ENCODE measurements at regions not wholly inside any gene's neighbourhood (a gene's known extent, or its start where the extent isn't known, plus 50 kb on each side); places are given as distances from the start of the nearest gene placed in this dataset.

DNA sequence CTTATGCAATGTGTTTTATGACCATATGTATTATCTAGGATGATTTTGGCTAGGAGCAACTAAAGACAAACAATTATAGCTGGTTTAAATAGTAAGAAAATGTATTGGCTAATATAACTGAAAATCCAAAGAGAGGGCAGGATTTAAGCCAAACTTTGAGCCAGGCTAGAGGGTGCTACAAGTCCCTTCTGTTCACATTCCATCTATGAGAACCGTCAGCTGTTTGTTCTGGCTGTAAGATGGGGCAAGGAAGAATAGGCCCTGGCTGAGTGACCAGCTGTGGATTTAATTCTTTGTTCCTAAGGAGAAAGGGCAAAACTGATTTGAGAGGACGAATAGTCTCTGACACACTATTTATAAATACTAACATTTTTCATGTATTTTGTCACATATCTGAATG is 79.2 kb upstream of the UGT8 start:
- Histone ChIP-seq H3K9me3 (no peaks in the 10 kb centered on the region), H3K27me3 (no peaks in the 10 kb centered on the region), H3K4me1 (no peaks in the 10 kb centered on the region), H3K36me3 (no peaks in the 10 kb centered on the region), H3K4me3 (no peak overlapping the region), H3K27ac (no peak overlapping the region)
- TF ChIP-seq, protein P1, sequence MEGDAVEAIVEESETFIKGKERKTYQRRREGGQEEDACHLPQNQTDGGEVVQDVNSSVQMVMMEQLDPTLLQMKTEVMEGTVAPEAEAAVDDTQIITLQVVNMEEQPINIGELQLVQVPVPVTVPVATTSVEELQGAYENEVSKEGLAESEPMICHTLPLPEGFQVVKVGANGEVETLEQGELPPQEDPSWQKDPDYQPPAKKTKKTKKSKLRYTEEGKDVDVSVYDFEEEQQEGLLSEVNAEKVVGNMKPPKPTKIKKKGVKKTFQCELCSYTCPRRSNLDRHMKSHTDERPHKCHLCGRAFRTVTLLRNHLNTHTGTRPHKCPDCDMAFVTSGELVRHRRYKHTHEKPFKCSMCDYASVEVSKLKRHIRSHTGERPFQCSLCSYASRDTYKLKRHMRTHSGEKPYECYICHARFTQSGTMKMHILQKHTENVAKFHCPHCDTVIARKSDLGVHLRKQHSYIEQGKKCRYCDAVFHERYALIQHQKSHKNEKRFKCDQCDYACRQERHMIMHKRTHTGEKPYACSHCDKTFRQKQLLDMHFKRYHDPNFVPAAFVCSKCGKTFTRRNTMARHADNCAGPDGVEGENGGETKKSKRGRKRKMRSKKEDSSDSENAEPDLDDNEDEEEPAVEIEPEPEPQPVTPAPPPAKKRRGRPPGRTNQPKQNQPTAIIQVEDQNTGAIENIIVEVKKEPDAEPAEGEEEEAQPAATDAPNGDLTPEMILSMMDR (IDR thresholded peaks at IDR 0.05) = no peak
- TF ChIP-seq POLR2A (IDR thresholded peaks at IDR 0.05) (no peak), POLR2AphosphoS5 (IDR thresholded peaks at IDR 0.05) (no peak), EP300 (IDR thresholded peaks at IDR 0.05) (no peak)
- WGBS, 2 donors = 62 to 66% methylated on average over 2 of the region's 2 CpGs
- ATAC-seq (ENCODE audit: low FRiP score in 2 of 2) = no peak
- DNase-seq = no peak

DNA sequence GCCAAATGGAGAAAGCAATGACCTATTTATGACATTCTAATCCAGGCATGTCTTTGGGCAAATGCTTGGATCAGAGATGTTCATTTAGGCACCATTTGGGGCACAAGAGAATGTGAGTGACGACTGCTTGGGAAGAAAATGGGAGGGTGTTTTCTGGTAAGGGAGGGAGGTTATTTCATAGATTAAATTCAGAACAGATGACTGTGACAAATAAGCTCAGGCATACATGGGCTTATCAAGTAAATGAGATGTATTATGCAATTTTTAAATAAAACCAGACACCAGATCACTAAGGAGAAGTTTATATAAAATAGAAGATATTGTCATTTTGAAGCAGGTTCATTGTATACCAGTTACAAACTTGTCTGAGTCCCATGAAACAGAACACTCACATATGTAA is 71.4 kb upstream of the UGT8 start:
- WGBS, 2 donors = 89 to 90% methylated on average over 1 of the region's 1 CpG
- ATAC-seq (ENCODE audit: low FRiP score in 2 of 2) (no peak), DNase-seq (no peak)
- Histone ChIP-seq H3K27ac (no peak overlapping the region), H3K9me3 (no peaks in the 10 kb centered on the region), H3K36me3 (no peaks in the 10 kb centered on the region), H3K4me1 (no peaks in the 10 kb centered on the region), H3K27me3 (no peaks in the 10 kb centered on the region), H3K4me3 (no peak overlapping the region)
- TF ChIP-seq POLR2A (IDR thresholded peaks at IDR 0.05) (no peak), EP300 (IDR thresholded peaks at IDR 0.05) (no peak), POLR2AphosphoS5 (IDR thresholded peaks at IDR 0.05) (no peak)
- TF ChIP-seq, protein P1 (IDR thresholded peaks at IDR 0.05) = no peak

DNA sequence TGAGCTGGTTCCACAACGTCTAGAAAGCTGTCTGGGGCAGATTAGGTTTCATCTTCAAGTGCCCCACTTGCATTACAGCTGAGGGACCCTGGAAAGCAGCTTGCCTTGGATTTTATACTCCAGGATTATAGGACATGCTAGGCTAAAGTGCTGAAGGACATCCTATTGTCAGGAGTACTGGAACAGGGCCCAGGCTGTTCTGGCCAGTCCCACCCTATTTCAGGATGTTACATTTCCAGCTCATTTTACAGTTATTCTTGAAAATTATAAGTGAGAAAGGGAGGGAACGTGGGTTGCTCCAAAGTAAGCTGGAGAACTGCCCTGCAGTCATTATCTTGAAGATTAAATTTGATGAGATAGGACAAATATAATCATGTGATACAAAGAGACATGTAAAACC is 71.0 kb upstream of the UGT8 start:
- no peaks in the 10 kb centered on the region for H3K9me3 ChIP-seq
- H3K4me1 ChIP-seq = no peaks in the 10 kb centered on the region
- DNase-seq (no peak), ATAC-seq (ENCODE audit: low FRiP score in 2 of 2) (no peak)
- H3K27me3 ChIP-seq = no peaks in the 10 kb centered on the region
- H3K36me3 ChIP-seq = no peaks in the 10 kb centered on the region
- WGBS, 2 donors = 25 to 27% methylated on average over 2 of the region's 2 CpGs
- H3K27ac ChIP-seq = no peak overlapping the region
- no peak overlapping the region for H3K4me3 ChIP-seq
- no peak for TF ChIP-seq POLR2AphosphoS5 (IDR thresholded peaks at IDR 0.05)
- TF ChIP-seq, protein P1 (IDR thresholded peaks at IDR 0.05) = no peak
- no peak for TF ChIP-seq EP300 (IDR thresholded peaks at IDR 0.05)
- no peak for TF ChIP-seq POLR2A (IDR thresholded peaks at IDR 0.05)

DNA sequence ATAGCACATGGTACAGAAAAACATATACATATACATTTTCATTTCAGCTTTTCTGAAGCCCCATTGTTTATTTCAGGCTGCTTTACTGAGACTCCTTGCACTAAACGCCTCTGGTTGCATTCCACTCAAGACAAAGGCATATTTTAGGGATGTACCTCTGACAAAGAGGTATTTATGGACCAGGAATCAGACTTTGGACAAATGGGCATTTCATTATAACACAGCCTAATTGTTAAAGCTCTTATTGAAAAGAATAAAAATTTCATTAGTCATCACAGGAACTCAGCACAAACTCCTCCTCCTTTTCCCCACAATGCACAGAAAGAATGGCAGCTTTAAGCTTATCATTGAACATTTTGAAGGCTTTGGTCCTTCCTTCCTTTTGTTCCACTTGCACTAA is 62.9 kb upstream of the UGT8 start:
- Histone ChIP-seq H3K9me3 (no peaks in the 10 kb centered on the region), H3K27me3 (no peaks in the 10 kb centered on the region)
- no peak for DNase-seq

DNA sequence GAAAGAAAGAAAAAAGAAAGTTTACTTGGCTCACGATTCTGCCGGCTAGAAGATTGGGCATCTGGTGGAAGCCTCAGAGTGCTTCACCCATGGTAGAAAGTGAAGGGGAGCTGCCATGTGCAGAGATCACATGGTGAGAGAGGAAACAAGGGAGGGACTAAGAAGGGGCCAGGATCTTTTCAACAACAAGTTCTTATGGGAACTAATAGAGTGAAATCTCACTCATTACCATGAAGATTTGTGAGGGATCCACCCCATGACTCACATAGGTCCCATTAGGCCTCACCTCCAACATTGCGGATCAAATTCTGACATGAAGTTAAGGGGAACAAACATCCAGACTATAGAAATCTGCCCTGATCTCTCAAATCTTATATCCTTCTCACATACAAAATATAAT is 61.3 kb upstream of the UGT8 start:
- Histone ChIP-seq H3K9me3 (no peaks in the 10 kb centered on the region), H3K27me3 (no peaks in the 10 kb centered on the region), H3K27ac (no peak overlapping the region), H3K4me3 (no peak overlapping the region), H3K36me3 (no peaks in the 10 kb centered on the region), H3K4me1 (no peaks in the 10 kb centered on the region)
- DNase-seq (no peak), ATAC-seq (ENCODE audit: low FRiP score in 2 of 2) (no peak)
- TF ChIP-seq EP300 (IDR thresholded peaks at IDR 0.05) (no peak), POLR2A (IDR thresholded peaks at IDR 0.05) (no peak), POLR2AphosphoS5 (IDR thresholded peaks at IDR 0.05) (no peak)
- TF ChIP-seq, protein P1 (IDR thresholded peaks at IDR 0.05) = no peak
- WGBS, 2 donors = 86 to 94% methylated on average over 3 of the region's 3 CpGs

More for the DNA sequence above, 62.9 kb upstream of the UGT8 start:
- no peak for ATAC-seq (ENCODE audit: low FRiP score in 2 of 2)
- no peak overlapping the region for H3K4me3 ChIP-seq
- H3K36me3 ChIP-seq = no peaks in the 10 kb centered on the region
- H3K4me1 ChIP-seq = no peaks in the 10 kb centered on the region
- TF ChIP-seq POLR2A (IDR thresholded peaks at IDR 0.05) (no peak), POLR2AphosphoS5 (IDR thresholded peaks at IDR 0.05) (no peak), EP300 (IDR thresholded peaks at IDR 0.05) (no peak)
- TF ChIP-seq, protein P1 (IDR thresholded peaks at IDR 0.05) = no peak
- WGBS, 2 donors = 49 to 61% methylated on average over 1 of the region's 1 CpG
- H3K27ac ChIP-seq = no peak overlapping the region

Data from upper lobe of left lung (tissue), 6 donors.